Neural cell (in vitro differentiated cells): ENCODE measurements at regions not wholly inside any gene's neighbourhood (a gene's known extent, or its start where the extent isn't known, plus 50 kb on each side); places are given as distances from the start of the nearest gene placed in this dataset.

Source experiments
- EZH2 ChIP-seq: fragments of 200-600, 300-800 bp; shearing (Covaris generic), sonication (generic); IDR thresholded peaks from 2 replicates; pipeline ENCODE4 v1.6.1; 2014; ENCODE audit warnings: antibody characterized with exemption, low read length, borderline replicate concordance, mild to moderate bottlenecking; ENCODE audit not compliant: insufficient read depth, poor library complexity, severe bottlenecking
- POLR2AphosphoS5 ChIP-seq: IDR thresholded peaks from 2 replicates; pipeline ENCODE4 v1.6.1; 2012
- TAF1 ChIP-seq: IDR thresholded peaks from 2 replicates; pipeline ENCODE4 v1.6.1; 2012; ENCODE audit warnings: low read depth
- TF ChIP-seq, protein P1 (sequence below): fragments of 450-650 bp; IDR thresholded peaks from 2 replicates; pipeline ENCODE4 v1.5.1; 2014; ENCODE audit warnings: antibody characterized with exemption, mild to moderate bottlenecking, moderate library complexity; ENCODE audit not compliant: poor library complexity, severe bottlenecking

DNA sequence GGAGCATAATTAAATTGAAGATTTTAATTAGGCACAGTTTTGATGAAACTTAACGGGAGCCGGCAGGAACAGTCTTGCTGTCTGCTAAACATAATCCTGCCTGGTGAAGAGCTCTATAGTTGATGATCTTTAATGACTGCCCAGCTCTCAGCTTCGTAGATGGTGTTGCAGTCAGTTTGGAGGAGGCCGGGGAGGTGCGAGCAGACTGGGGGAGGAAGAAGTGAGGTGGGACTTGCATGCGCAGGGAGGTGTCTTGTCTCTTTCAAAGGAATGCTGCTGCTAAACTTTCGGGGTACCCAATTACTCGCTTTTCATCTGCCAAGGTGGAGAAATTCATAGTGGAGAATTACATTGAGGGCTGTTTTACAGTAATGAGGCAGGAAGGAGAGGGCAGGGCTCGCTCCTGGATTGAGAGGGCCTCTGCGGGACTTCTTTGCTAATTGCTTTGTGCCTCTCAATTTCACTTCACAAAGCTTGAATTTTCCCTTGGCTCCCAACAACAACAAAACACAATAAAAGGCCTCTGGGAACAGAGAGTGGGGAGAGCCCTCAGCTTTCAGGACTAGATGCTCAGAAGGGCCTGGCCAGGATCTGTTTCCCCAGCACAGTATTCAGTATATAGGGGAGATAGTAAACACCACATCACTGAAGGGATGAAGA is 257.9 kb upstream of the ADRA1B start:
- TF ChIP-seq, protein P1, sequence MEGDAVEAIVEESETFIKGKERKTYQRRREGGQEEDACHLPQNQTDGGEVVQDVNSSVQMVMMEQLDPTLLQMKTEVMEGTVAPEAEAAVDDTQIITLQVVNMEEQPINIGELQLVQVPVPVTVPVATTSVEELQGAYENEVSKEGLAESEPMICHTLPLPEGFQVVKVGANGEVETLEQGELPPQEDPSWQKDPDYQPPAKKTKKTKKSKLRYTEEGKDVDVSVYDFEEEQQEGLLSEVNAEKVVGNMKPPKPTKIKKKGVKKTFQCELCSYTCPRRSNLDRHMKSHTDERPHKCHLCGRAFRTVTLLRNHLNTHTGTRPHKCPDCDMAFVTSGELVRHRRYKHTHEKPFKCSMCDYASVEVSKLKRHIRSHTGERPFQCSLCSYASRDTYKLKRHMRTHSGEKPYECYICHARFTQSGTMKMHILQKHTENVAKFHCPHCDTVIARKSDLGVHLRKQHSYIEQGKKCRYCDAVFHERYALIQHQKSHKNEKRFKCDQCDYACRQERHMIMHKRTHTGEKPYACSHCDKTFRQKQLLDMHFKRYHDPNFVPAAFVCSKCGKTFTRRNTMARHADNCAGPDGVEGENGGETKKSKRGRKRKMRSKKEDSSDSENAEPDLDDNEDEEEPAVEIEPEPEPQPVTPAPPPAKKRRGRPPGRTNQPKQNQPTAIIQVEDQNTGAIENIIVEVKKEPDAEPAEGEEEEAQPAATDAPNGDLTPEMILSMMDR = no peak
- TF ChIP-seq TAF1 (no peak), EZH2 (no peak), POLR2AphosphoS5 (no peak)
